ELR (cell line): ENCODE measurements at regions not wholly inside any gene's neighbourhood (a gene's known extent, or its start where the extent isn't known, plus 50 kb on each side); places are given as distances from the start of the nearest gene placed in this dataset.

Experiments
- DNase-seq: peaks from one replicate; pipeline ENCODE4 v3.0.0-alpha.2; 2015; ENCODE audit warnings: low read depth

DNA sequence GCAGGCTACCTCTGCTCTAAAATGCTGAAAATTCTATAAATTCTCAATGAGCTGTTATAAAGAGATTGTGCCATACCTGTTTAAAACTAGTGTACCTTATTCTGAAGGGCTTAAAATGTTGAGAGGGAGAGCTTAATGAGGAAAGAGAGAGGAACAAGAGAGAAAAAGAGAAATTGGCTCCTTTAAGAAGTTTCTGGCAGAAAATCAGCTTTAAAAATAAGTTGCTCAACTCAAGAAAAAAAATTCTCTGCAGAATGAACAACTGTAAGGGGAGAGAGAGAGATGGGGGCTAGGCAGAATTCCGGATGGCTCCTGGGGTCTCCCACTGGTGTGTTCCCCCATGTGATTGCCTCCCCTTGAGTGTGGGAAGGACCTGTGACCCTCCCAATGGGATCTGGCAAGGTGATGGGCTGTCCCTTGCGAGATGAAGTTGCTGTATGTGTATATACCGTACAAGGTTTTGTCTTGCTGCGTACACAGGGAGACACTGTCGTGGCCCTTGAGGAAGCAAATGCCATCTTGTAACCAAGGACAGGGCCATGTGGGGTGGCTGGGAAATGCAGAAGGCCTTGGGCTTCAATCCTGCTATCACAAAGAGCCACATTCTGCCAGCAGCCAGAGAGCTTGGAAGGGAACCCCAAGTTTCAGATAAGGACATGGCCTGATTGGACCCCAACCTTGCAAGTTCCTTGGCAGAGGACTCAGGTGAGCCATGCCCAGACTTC lies 64.3 kb upstream of the S1PR3 start:
- DNase-seq, result no peak

DNA sequence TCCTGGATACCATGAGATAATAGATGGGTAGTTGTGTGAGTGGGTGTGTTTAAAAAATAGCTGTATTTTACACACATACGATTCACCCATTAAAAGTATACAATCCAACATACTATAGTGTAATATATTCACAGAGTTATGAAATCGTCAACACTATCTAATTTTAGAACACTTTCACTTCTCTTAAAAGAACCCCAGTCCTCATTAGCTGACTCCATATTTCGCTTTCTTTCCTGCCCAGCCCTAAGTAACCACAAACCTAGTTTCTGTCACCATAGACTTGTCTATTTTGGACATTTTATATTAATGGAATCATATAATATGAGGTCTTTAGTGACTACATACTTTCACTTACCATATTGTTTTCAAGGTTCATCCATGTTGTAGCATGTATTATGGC lies 63.8 kb upstream of the S1PR3 start:
- DNase-seq, result no peak

DNA sequence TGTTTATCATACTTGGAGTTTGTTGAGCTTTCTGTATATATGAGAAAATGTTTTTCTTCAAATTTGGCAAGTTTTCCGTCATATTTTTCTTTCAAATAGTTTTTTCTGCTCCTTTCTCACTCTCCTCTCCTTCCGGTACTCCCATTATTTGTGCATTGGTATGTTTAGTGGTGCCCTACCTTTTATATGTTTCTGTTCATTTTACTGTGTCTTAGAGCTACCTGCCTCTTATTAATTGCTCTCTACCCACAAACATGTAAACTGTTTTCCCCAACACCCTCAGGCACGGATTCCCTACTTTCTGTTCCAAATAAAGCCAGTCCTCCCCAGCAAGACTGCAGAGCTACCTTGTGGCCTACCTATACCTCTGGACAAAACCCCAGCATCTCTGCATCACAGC lies 60.6 kb upstream of the S1PR3 start:
- DNase-seq, result no peak

DNA sequence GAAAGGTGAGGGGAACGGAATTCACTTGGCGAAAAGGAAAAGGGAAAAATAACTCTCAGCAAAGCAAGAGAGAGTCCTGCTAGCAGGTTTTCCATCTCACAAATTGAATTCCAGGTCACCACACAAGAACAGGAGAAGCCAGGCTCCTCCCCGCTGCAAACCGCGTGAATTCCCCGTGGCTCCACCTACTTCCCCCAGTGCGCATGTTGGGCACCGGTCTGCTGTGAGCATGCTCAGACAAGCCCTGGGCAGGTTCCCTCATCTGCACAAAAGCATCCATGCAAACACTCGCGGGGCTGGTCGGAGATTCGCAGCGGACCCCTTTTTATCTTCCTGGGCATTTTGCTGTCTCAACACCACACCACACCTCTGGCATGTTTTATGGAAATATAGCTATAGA lies 58.5 kb upstream of the S1PR3 start:
- no peak for DNase-seq

DNA sequence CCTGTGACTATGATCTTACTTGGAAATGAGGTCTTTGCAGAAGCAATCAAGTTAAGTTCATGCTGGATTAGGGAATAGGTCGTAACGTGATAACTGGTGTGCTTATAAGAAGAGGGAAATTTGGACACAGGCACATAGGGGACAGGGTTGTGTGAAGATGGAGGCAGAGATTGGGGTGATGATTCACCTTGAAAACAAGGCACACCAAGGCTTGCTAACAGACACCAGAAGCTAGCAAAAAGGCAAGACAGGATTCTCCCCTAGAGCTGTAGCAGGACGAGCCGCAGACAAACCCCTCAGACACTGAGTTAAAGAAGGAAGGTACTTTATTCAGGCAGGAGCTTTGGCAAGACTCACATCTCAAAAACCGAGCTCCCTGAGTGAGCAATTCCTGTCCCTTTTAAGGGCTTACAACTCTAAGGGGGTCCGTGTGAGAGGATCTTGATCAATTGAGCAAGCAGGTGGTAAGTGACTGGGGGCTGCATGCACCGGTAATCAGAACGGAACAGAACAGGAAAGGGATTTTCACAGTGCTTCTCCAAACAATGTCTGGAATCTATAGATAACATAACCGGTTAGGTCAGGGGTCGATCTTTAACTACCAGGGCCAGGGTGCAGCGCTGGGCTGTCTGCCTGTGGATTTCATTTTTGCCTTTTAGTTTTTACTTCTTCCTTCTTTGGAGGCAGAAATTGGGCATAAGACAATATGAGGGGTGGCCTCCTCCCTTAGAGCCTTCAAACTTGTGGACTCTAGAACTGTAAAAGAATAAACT lies 57.5 kb upstream of the S1PR3 start:
- DNase-seq, result no peak

DNA sequence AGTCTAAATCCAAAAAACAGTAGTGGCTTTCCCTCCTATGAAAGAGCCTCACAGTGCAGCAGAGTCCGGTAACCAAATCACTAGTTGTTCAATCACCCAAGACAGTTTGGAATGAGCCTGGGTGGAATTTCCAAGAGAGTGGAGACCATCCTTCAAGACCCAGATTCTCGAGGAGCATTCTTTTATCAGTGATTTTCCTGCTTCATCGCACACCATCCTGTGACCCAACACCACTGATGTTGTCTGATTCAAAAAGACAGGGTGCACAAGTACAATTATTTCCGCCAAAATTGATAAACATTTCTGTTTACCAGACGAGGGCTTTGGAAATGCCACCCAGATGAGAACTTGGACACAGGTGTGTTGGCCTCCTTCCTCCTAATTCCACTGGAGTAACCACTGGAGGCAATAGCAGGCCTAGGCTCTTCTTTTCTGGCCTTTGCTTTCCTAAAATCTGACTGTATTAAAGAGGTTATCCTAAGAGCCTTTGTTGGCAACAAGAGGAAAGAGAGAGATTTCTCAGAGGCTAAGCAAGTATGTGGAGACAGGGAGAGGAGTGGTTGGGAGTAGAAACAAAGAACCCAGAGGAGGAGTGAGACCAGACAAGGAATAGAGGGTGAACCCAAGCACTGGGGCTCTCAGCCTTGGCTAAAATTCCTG lies 56.3 kb upstream of the S1PR3 start:
- no peak for DNase-seq

DNA sequence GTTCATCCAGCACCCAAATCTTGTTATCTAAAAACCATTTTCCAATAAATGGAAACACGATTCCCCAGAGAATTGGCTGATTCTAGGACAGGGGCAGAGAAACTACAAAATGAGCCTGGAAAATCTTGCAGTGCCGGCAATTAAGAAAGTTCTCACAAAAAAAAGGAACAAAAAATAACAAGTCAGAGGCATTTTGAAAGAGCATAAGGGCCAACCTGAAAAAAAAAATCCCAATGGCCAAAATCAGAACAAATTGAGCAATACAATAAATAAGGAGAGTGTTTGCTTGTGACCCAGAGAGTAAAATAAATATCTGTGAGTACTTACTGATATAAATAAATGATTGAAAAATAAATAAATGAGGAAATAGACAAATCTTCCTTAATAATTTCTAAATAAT lies 55.1 kb upstream of the S1PR3 start:
- DNase-seq, result no peak

DNA sequence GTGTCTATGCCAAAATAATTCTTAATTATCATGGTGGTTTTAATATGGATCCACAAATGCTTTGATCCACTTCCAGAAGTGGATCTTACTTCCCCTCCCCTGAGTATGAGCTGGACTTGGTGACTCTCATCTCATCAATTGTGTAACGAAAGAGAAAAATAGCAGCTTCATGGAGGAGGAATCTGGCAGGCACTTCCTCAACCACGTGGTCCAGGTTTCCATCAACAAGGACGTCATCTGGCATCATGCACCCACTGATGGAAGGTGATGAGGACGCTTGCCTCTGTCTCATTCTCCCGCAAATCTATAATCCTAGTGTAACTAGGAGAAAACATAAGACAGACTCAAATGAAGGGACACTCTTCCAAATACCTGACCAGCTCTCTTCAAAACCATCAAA lies 54.6 kb upstream of the S1PR3 start:
- no peak for DNase-seq

DNA sequence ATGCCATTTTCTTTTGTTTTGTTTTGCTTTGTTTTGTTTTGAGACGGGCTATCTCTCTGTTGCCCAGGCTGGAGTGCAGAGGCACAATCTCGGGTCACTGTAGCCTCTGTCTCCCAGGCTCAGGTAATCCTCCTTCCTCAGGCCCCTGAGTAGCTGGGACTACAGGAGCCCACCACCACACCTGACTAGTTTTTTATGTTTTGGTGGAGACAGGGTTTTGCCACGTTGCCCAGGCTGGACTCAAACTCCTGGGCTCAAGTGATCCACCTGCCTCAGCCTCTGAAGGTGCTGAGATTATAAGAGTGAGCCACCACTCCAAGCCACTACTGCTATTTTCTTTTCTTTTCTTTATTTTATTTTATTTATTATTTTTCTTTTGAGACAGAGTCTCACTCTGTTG lies 54.0 kb upstream of the S1PR3 start:
- no peak for DNase-seq

DNA sequence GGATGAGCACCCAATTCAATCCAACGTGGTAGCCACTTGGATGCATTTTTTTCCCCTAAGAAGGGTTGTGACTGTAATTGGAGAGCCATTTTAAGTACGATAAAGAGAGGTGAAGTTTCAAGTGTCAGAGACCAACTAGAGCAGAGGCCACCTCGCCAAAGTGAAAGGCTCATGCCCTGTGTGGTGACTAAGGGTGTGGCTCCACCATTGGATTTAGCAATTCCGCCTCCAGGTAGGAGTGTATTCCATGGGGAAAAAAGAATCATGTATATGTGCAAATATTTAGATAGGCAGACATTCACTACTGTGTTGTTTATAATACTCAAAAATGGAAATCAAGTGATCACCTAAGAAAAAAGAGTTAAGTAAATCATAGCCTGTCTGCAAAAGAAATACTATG lies 53.1 kb upstream of the S1PR3 start:
- no peak for DNase-seq
